HG03457 (cell line): ENCODE measurements at regions not wholly inside any gene's neighbourhood (a gene's known extent, or its start where the extent isn't known, plus 50 kb on each side); places are given as distances from the start of the nearest gene placed in this dataset.

Experiments
- ATAC-seq: cut with Tn5 transposase; IDR thresholded peaks from one replicate; pipeline ENCODE4 v1.9.1; 2021; ENCODE audit warnings: moderate number of reproducible peaks; ENCODE audit not compliant: unreplicated experiment

- ATAC-seq = no peak
Measured at GRCh38 chr3:22568285-22568684, 634.8 kb upstream of the UBE2E2 start.

GRCh38 chr3:22569570-22569969, 633.6 kb upstream of the UBE2E2 start:
- no peak for ATAC-seq

- no peak for ATAC-seq
Measured at GRCh38 chr3:22581007-22581406, 622.1 kb upstream of the UBE2E2 start.

- no peak for ATAC-seq
Measured at GRCh38 chr3:22582266-22582665, 620.9 kb upstream of the UBE2E2 start.

GRCh38 chr3:22585504-22585903, 617.6 kb upstream of the UBE2E2 start:
- ATAC-seq = no peak

GRCh38 chr3:22585911-22586310, 617.2 kb upstream of the UBE2E2 start:
- no peak for ATAC-seq

GRCh38 chr3:22587446-22587845, 615.7 kb upstream of the UBE2E2 start:
- ATAC-seq = no peak

- ATAC-seq = no peak
Measured at GRCh38 chr3:22593638-22594037, 609.5 kb upstream of the UBE2E2 start.

GRCh38 chr3:22594990-22595389, 608.1 kb upstream of the UBE2E2 start:
- no peak for ATAC-seq

- no peak for ATAC-seq
Measured at GRCh38 chr3:22606461-22606860, 596.7 kb upstream of the UBE2E2 start.

GRCh38 chr3:22606938-22607337, 596.2 kb upstream of the UBE2E2 start:
- ATAC-seq = no peak

- no peak for ATAC-seq
Measured at GRCh38 chr3:22608093-22608492, 595.0 kb upstream of the UBE2E2 start.

GRCh38 chr3:22608721-22609120, 594.4 kb upstream of the UBE2E2 start:
- ATAC-seq = no peak

- no peak for ATAC-seq
Measured at GRCh38 chr3:22609139-22609538, 594.0 kb upstream of the UBE2E2 start.

GRCh38 chr3:22612927-22613326, 590.2 kb upstream of the UBE2E2 start:
- no peak for ATAC-seq

GRCh38 chr3:22615790-22616189, 587.3 kb upstream of the UBE2E2 start:
- no peak for ATAC-seq

GRCh38 chr3:22617372-22617771, 585.8 kb upstream of the UBE2E2 start:
- ATAC-seq = no peak

- no peak for ATAC-seq
Measured at GRCh38 chr3:22620498-22620897, 582.6 kb upstream of the UBE2E2 start.

- no peak for ATAC-seq
Measured at GRCh38 chr3:22621205-22621809, 581.8 kb upstream of the UBE2E2 start.

- no peak for ATAC-seq
Measured at GRCh38 chr3:22627993-22628499, 575.1 kb upstream of the UBE2E2 start.

GRCh38 chr3:22632536-22632935, 570.6 kb upstream of the UBE2E2 start:
- no peak for ATAC-seq

GRCh38 chr3:22634433-22634832, 568.7 kb upstream of the UBE2E2 start:
- ATAC-seq = peak; percentile 66
